Caki2 (cell line): ENCODE measurements at regions not wholly inside any gene's neighbourhood (a gene's known extent, or its start where the extent isn't known, plus 50 kb on each side); places are given as distances from the start of the nearest gene placed in this dataset.

Experiments
- DNase-seq: peaks from one replicate; pipeline ENCODE4 v3.0.0-alpha.2; 2015; ENCODE audit warnings: low read depth
- in situ Hi-C: cut with HindIII; loops from 2 replicates; pipeline ENCODE4 v1.10.0; 2016; ENCODE audit warnings: low sequenced_read_pairs, low pct_unique_long_range_greater_than_20kb, mixed read lengths

- in situ Hi-C loops: no loop called here
- no peak for DNase-seq
Observed at GRCh38 chr20:24353135-24353690, 116.2 kb upstream of the SYNDIG1 start.

- in situ Hi-C loops: no loop called here
- DNase-seq: no peak
Observed at GRCh38 chr20:24350923-24351368, 118.5 kb upstream of the SYNDIG1 start.

GRCh38 chr20:24341781-24342180 is 127.6 kb upstream of the SYNDIG1 start:
- in situ Hi-C loops: no loop called here
- DNase-seq: no peak

GRCh38 chr20:24340933-24341332 is 128.5 kb upstream of the SYNDIG1 start:
- in situ Hi-C loops: no loop called here

GRCh38 chr20:24339210-24339641 is 130.2 kb upstream of the SYNDIG1 start:
- no peak for DNase-seq
- in situ Hi-C loops: no loop called here

More at GRCh38 chr20:24340933-24341332, 128.5 kb upstream of the SYNDIG1 start:
- DNase-seq: no peak

GRCh38 chr20:24337551-24337950 is 131.9 kb upstream of the SYNDIG1 start:
- no peak for DNase-seq
- in situ Hi-C loops: no loop called here

GRCh38 chr20:24337069-24337468 is 132.4 kb upstream of the SYNDIG1 start:
- no peak for DNase-seq
- in situ Hi-C loops: no loop called here

- no peak for DNase-seq
- in situ Hi-C loops: no loop called here
Observed at GRCh38 chr20:24334830-24335229, 134.6 kb upstream of the SYNDIG1 start.

- DNase-seq: no peak
- in situ Hi-C loops: no loop called here
Observed at GRCh38 chr20:24332956-24333355, 136.5 kb upstream of the SYNDIG1 start.

- no peak for DNase-seq
- in situ Hi-C loops: no loop called here
Observed at GRCh38 chr20:24331939-24332338, 137.5 kb upstream of the SYNDIG1 start.

- in situ Hi-C loops: no loop called here
- DNase-seq: no peak
Observed at GRCh38 chr20:24328901-24329300, 140.5 kb upstream of the SYNDIG1 start.

GRCh38 chr20:24321973-24322372 is 147.5 kb upstream of the SYNDIG1 start:
- in situ Hi-C loops: no loop called here

GRCh38 chr20:24318569-24319352 is 150.7 kb upstream of the SYNDIG1 start:
- in situ Hi-C loops: no loop called here

More at GRCh38 chr20:24321973-24322372, 147.5 kb upstream of the SYNDIG1 start:
- DNase-seq: no peak

GRCh38 chr20:24317224-24317623 is 152.2 kb upstream of the SYNDIG1 start:
- no peak for DNase-seq
- in situ Hi-C loops: no loop called here

More at GRCh38 chr20:24318569-24319352, 150.7 kb upstream of the SYNDIG1 start:
- DNase-seq: no peak

GRCh38 chr20:24316731-24317130 is 152.7 kb upstream of the SYNDIG1 start:
- in situ Hi-C loops: no loop called here

GRCh38 chr20:24314053-24314452 is 155.4 kb upstream of the SYNDIG1 start:
- in situ Hi-C loops: no loop called here
- DNase-seq: no peak

More at GRCh38 chr20:24316731-24317130, 152.7 kb upstream of the SYNDIG1 start:
- DNase-seq: no peak

- peak; percentile 8 for DNase-seq
Observed at GRCh38 chr20:24309596-24309995, 159.8 kb upstream of the SYNDIG1 start.

GRCh38 chr20:24305371-24305770 is 164.1 kb upstream of the SYNDIG1 start:
- in situ Hi-C loops: no loop called here
- DNase-seq: no peak

More at GRCh38 chr20:24309596-24309995, 159.8 kb upstream of the SYNDIG1 start:
- in situ Hi-C loops: no loop called here

GRCh38 chr20:24304291-24304690 is 165.1 kb upstream of the SYNDIG1 start:
- in situ Hi-C loops: no loop called here
- no peak for DNase-seq
